Uterus (tissue), 3 donors: ENCODE measurements at regions not wholly inside any gene's neighbourhood (a gene's known extent, or its start where the extent isn't known, plus 50 kb on each side); places are given as distances from the start of the nearest gene placed in this dataset.

Experiments used
- DNase-seq, 2 donors: peaks; one replicate each; pipeline ENCODE4 v3.0.0-alpha.2; 2019 to 2020
- H3K27ac ChIP-seq, 2 donors: fragments of 200-600 bp; sonication (generic); 1 replicate in 1 of 2; 2 replicates in 1 of 2; pipeline ENCODE4 v1.5.1; 2016 to 2018
- H3K27me3 ChIP-seq, 2 donors: fragments of 200-600 bp; sonication (generic); one replicate each; pipeline ENCODE4 v1.5.1; 2018 to 2019; ENCODE audit warnings: control low read depth in 1 of 2
- H3K36me3 ChIP-seq, 2 donors: fragments of 200-600 bp; sonication (generic); one replicate each; pipeline ENCODE4 v1.5.1; 2019; ENCODE audit warnings: control low read depth in 1 of 2
- H3K4me1 ChIP-seq, 2 donors: fragments of 200-600 bp; sonication (generic); one replicate each; pipeline ENCODE4 v1.5.1; 2018 to 2019; ENCODE audit warnings: control low read depth in 1 of 2
- H3K4me3 ChIP-seq, 2 donors: fragments of 200-600 bp; sonication (generic); 1 replicate in 1 of 2; 2 replicates in 1 of 2; pipeline ENCODE4 v1.5.1; 2018 to 2019; ENCODE audit warnings: mild to moderate bottlenecking in 1 of 2
- H3K9me3 ChIP-seq, 2 donors: fragments of 200-600 bp; sonication (generic); one replicate each; pipeline ENCODE4 v1.5.1; 2019; ENCODE audit warnings: control low read depth in 1 of 2
- POLR2A ChIP-seq, 2 donors: fragments of 450-650 bp; IDR thresholded peaks; one replicate each; pipeline ENCODE4 v1.6.1; 2016; ENCODE audit warnings: antibody characterized with exemption in 2 of 2, mild to moderate bottlenecking in 1 of 2, moderate library complexity in 1 of 2
- intact Hi-C: fragments of 100-400 bp; cut with DNase I; formaldehyde crosslinking; loops from one replicate; pipeline ENCODE4 v1.15.1; 2023; ENCODE audit warnings: low total_unique reads
- TF ChIP-seq, protein P1 (sequence below), 4 experiments: fragments of 200-600 bp in 2 of 4; fragments of 450-650 bp in 2 of 4; sonication (generic) in 2 of 4; IDR thresholded peaks; one replicate each; pipeline ENCODE4 v1.5.1; 2016 to 2019; ENCODE audit warnings: antibody characterized with exemption in 4 of 4, mild to moderate bottlenecking in 2 of 4, moderate library complexity in 1 of 4
- donor health status: DM: yes; HTN: yes; CAD: no.

GRCh38 chr12:107364875-107365518 lies 271.6 kb upstream of the CRY1 start:
- Histone ChIP-seq H3K36me3 (no peaks in the 10 kb centered on the region), H3K27ac (no peak overlapping the region), H3K4me1 (no peaks in the 10 kb centered on the region), H3K4me3 (no peak overlapping the region), H3K9me3 (no peaks in the 10 kb centered on the region), H3K27me3 (no peaks in the 10 kb centered on the region)
- intact Hi-C loops, result no loop called here
- TF ChIP-seq POLR2A (IDR thresholded peaks at IDR 0.05), result no peak
- TF ChIP-seq, protein P1, sequence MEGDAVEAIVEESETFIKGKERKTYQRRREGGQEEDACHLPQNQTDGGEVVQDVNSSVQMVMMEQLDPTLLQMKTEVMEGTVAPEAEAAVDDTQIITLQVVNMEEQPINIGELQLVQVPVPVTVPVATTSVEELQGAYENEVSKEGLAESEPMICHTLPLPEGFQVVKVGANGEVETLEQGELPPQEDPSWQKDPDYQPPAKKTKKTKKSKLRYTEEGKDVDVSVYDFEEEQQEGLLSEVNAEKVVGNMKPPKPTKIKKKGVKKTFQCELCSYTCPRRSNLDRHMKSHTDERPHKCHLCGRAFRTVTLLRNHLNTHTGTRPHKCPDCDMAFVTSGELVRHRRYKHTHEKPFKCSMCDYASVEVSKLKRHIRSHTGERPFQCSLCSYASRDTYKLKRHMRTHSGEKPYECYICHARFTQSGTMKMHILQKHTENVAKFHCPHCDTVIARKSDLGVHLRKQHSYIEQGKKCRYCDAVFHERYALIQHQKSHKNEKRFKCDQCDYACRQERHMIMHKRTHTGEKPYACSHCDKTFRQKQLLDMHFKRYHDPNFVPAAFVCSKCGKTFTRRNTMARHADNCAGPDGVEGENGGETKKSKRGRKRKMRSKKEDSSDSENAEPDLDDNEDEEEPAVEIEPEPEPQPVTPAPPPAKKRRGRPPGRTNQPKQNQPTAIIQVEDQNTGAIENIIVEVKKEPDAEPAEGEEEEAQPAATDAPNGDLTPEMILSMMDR (IDR thresholded peaks at IDR 0.05), result no peak
- DNase-seq, result no peak

DNA sequence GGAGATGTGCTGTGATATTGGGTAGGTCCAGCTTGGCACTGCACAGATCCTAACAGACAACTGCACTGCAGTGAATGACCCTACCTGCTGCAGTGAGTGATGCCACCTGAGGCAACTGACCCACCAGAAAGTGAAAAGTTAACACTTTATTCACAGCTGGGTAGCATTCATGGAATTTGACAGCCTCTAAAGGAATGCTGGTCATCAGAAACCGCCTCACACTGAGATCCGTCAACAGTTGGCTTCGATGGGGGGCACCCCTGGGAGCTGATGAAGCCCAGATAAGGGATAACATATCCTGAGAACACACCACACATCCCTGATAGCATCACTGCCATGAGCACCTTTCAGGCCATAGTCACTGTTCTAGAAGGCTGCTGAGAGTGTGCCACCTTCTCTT lies 272.4 kb upstream of the CRY1 start:
- no peak for DNase-seq
- no peaks in the 10 kb centered on the region for H3K36me3 ChIP-seq
- TF ChIP-seq POLR2A (IDR thresholded peaks at IDR 0.05), result no peak
- TF ChIP-seq, protein P1 (IDR thresholded peaks at IDR 0.05), result no peak
- no peak overlapping the region for H3K27ac ChIP-seq
- H3K4me1 ChIP-seq, result no peaks in the 10 kb centered on the region
- H3K27me3 ChIP-seq, result no peaks in the 10 kb centered on the region
- H3K4me3 ChIP-seq, result no peak overlapping the region
- intact Hi-C loops, result no loop called here
- no peaks in the 10 kb centered on the region for H3K9me3 ChIP-seq

DNA sequence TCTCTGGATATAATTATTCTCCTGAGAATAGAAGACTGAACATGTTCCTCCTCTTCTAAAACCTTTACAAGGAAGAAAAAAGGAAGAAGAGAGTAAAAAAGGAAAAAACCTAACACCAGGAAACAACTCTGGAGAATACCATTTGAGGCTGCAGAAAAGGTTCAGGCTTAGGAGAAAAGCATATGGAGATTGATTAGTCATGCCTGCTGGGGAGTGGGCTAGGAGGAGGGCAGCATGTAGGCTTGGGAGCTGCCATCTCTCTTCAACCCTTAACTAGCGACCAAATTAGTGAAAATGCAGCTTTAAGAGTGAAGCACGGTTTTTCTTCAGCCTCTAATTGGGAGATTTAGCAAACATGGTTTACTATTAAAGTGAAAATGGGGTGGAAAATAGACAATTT lies 273.0 kb upstream of the CRY1 start:
- H3K4me1 ChIP-seq, result no peaks in the 10 kb centered on the region
- H3K27ac ChIP-seq, result no peak overlapping the region
- TF ChIP-seq POLR2A (IDR thresholded peaks at IDR 0.05), result no peak
- TF ChIP-seq, protein P1 (IDR thresholded peaks at IDR 0.05), result no peak
- no peaks in the 10 kb centered on the region for H3K36me3 ChIP-seq
- intact Hi-C loops, result no loop called here
- no peaks in the 10 kb centered on the region for H3K27me3 ChIP-seq
- no peaks in the 10 kb centered on the region for H3K9me3 ChIP-seq
- H3K4me3 ChIP-seq, result no peak overlapping the region
- DNase-seq, result no peak

GRCh38 chr12:107368586-107368985 lies 275.2 kb upstream of the CRY1 start:
- Histone ChIP-seq H3K27ac (no peak overlapping the region), H3K36me3 (no peaks in the 10 kb centered on the region), H3K4me1 (no peaks in the 10 kb centered on the region), H3K4me3 (no peak overlapping the region), H3K9me3 (no peaks in the 10 kb centered on the region), H3K27me3 (no peaks in the 10 kb centered on the region)
- intact Hi-C loops, result no loop called here
- TF ChIP-seq, protein P1 (IDR thresholded peaks at IDR 0.05), result no peak
- TF ChIP-seq POLR2A (IDR thresholded peaks at IDR 0.05), result no peak
- no peak for DNase-seq

DNA sequence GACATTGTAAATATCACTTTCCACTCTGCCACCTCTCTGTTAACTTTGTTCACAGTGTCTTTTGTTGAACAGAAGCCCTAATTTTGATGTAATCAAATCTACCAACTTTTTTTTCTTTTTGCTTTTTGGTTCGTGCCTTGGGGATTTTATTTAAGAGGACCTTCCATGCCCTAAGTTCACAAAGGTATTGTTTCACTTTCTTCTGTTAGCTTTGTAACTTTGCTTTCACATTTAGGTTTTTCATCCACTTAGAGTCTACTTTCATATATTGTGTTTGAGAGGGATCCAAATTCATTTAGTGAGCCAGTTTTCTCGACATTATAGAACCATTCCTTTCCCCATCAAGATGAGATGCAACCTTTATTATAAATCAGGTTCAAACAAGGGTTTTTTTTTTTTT lies 275.7 kb upstream of the CRY1 start:
- DNase-seq, result no peak
- TF ChIP-seq, protein P1 (IDR thresholded peaks at IDR 0.05), result no peak
- TF ChIP-seq POLR2A (IDR thresholded peaks at IDR 0.05), result no peak
- H3K27ac ChIP-seq, result no peak overlapping the region
- no peaks in the 10 kb centered on the region for H3K27me3 ChIP-seq
- H3K4me1 ChIP-seq, result no peaks in the 10 kb centered on the region
- no peaks in the 10 kb centered on the region for H3K36me3 ChIP-seq
- no peak overlapping the region for H3K4me3 ChIP-seq
- H3K9me3 ChIP-seq, result no peaks in the 10 kb centered on the region
- intact Hi-C loops, result no loop called here
